HTR-8/SVneo (cell line): ENCODE measurements at regions not wholly inside any gene's neighbourhood (a gene's known extent, or its start where the extent isn't known, plus 50 kb on each side); places are given as distances from the start of the nearest gene placed in this dataset.

Experiments
- DNase-seq: peaks from one replicate; pipeline ENCODE4 v3.0.0; 2011; ENCODE audit warnings: low spot score, mixed read lengths; ENCODE audit not compliant: insufficient read length
- FAIRE-seq: peaks from 2 replicates; lab custom pipeline; 2011; peaks lifted over from hg19 to GRCh38; lab: Jason Lieb, UNC

- no peak for FAIRE-seq
- DNase-seq = no peak
These were observed 177.7 kb downstream of the KIF20B start for GRCh38 chr10:89879121-89879520.

DNA sequence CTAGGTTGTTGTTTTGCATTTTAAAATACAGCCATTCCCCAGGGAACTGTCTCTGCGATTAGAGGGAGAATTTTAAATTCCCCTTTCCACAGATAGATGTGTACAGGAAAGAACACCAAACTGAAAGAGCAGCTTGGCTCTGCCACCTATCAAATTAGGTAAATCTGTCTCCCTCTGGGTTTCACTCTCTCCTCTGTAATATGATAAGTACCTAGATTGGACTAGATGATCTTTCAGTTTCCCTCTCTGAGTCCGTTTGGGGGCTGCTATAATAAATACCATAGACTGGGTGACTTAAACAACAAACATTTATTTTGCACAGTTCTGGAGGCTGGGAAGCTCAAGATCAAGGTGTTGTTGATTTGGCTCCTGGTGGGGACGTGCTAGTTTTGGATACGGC, 186.0 kb downstream of the KIF20B start:
- FAIRE-seq (no peak), DNase-seq (no peak)

DNA sequence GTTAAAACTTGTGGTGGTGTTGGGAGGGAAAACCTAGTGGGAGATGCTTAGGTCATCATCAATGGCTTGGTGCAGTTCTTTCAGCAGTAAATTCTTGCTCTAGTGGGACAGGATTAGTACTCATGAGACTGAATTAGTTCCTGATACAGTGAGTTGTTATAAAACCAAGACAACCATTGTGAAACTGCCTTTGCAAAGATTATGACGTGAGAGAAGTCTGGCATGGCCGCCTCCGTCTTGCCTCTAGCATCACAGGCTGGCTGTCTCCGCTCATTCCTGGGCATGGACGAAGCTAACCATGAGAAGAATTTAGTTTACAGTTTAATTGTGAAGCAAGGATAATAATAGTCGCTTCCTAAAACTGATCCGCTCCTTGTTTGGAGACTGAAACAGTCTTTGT, 186.4 kb downstream of the KIF20B start:
- DNase-seq (no peak), FAIRE-seq (no peak)

DNA sequence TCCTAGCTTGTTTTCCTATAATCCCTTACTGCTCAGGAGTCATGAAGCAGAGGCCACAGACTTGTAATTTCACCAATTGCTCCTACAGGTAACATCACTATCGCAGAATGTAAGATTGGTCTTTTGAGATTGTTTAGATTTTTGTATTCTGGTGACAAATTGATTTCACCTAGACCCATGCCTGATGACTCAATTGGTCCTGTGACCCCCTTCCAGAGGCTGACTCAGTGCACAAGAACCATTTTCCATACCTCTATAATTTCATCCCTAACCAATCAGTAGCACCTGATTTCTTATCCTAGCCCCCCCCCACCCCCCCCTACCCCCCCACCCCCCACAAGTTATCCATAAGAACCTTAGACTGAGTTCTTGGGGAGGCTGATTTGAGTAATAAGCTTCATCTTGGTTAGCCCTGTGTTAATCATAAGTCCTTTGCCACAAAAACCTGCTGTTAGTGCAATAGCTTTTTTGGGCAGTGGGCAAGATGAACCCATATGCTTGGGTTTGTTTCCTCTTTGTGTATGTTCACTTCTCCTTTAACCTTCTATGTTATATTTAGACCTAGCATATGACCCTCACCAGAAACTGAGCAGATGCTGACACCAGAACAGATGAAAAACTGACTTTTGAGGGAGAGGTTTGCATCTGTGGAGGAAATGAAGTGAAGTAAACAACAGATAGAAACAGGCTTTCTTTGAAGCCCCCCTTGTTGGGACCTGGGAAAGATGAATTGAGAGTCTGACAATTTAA, 187.1 kb downstream of the KIF20B start:
- DNase-seq (no peak), FAIRE-seq (no peak)

- DNase-seq (no peak), FAIRE-seq (no peak)
These were observed 188.2 kb downstream of the KIF20B start for GRCh38 chr10:89889606-89890005.

- DNase-seq (no peak), FAIRE-seq (no peak)
These were observed 189.7 kb downstream of the KIF20B start for GRCh38 chr10:89891006-89891535.

DNA sequence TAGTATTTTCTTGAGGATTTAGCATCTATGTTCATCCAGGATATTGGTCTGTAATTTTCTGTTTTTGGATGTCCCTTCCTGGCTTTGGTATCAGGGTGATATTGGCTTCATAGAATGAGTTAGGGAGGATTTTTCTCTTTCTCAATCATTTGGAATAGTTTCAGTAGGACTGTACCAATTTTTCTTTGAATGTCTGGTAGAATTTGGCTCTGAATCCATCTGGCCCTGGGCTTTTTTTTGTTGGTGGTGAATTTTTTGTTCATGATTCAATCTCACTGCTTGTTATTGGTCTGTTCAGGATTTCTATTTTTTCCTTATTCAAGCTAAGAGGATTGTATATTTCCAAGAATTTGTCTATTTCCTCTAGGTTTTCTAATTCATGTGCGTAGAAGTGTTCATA, 192.7 kb downstream of the KIF20B start:
- FAIRE-seq (no peak), DNase-seq (no peak)

DNA sequence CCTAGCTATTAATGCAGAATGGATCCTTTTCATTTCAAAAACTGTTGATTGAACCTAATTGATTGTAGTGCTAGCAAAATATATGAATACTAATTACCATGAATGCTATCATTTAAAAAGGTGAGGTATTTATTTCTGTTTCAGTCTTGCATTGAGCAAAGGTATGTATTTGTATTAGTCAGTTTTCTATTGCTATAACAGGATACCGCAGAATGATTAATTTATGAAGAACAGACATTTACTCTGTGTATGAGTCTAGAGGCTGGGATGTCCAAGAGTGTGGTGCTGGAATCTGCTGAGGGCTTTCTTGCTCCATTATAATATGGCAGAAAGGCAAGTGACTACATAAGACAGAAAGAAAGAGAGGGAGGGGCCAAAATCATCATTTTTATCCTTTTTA, 199.2 kb downstream of the KIF20B start:
- DNase-seq (no peak), FAIRE-seq (no peak)

DNA sequence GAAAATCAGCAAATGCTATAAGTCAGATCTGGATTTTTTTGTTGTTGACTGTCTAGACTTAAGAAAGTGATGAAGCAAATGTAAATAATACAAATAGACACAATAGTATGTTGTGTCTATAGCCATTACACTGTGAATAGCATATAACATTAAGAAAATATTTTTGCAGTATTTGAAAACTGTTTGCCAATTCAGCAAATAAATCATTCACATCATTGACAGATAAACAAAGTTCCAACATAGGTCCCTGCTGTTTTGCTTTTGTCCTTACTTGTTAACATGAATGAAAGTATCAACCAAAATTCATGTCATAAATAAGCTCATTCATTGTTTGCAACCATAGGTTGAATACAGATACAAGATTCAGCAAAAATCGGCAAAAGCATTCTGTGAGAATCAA, 200.5 kb downstream of the KIF20B start:
- FAIRE-seq = no peak

DNA sequence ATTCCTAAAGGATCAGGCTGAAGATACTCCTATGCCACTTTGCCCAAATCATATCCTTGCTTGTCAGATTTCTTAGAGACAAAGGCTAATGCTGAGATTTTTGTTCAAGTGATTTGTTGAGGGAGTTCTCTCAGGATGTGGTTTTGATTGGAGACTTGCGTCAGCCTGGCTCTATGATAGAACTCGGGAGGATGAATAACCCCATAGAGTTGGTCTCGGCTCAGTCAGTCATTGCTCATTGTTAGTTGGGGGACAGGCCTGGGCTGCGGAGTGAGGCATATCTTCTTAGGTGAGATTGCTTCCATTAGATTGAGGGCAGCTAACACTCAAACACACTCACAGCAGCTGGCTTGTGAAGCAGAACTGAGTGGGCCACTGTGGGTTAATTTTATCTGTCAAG, 203.4 kb downstream of the KIF20B start:
- DNase-seq (no peak), FAIRE-seq (no peak)

More for the DNA sequence above, 200.5 kb downstream of the KIF20B start:
- no peak for DNase-seq

GRCh38 chr10:89909752-89910151, 208.4 kb downstream of the KIF20B start:
- FAIRE-seq = no peak
- DNase-seq = no peak

GRCh38 chr10:89915021-89915420, 213.6 kb downstream of the KIF20B start:
- FAIRE-seq (no peak), DNase-seq (no peak)

GRCh38 chr10:89915968-89916367, 214.6 kb downstream of the KIF20B start:
- FAIRE-seq = no peak
- no peak for DNase-seq

DNA sequence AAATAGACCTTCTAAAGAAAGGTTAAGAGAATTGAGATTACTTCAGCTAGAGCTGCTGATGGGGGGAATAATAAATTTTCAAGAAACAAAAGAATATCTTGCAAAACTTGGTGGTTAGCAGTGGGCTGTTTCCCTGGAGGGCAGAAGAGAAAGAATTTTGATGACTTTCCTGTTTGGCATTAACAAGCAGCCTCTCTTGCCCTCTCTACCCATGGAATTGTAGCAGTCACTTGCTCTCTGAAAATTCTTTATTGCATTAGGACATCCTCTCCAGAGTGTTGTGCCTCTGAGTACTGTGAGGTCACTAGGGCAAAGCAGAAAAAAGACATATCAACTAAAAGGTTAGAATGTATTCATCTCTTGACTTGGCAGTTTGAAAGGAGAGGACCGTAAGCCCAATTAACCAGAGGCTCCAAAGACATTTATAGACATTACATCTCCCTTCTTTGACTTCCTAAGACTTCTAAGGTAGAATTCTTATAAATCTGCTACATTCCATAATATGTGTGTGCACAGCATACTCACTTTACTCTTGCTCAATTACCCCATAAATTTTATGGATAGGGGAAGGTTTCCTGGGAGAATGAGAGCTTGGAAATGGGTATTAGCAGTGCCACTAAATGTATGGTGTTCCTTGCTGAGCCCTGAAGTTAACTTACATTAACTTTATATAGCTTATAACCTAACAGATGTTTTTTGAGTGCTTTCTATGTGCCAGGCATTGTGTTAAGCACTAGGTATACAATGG, 215.3 kb downstream of the KIF20B start:
- DNase-seq (peak; percentile 15), FAIRE-seq (no peak)

GRCh38 chr10:89921403-89921802, 220.0 kb downstream of the KIF20B start:
- no peak for FAIRE-seq
- no peak for DNase-seq

DNA sequence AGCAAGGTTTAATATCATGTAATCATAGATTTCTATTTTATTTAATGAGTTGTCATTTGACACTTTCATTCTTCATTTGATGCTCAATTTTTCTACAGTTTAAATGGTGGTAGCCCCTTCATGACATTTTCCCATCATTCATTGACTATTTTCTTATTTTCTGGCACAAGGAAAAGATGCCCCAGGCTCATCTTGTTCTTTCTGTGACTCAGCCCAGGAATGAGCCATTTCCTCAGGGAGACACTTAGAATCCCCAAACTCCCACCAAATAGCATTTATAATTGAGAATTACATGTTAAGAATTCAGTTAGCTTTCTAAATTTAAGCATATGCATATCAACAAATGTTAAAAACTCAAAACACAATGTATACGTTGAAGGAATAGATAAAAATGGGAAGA, 222.3 kb downstream of the KIF20B start:
- no peak for FAIRE-seq
- no peak for DNase-seq

- DNase-seq = no peak
- FAIRE-seq = no peak
These were observed 222.9 kb downstream of the KIF20B start for GRCh38 chr10:89924261-89924660.

DNA sequence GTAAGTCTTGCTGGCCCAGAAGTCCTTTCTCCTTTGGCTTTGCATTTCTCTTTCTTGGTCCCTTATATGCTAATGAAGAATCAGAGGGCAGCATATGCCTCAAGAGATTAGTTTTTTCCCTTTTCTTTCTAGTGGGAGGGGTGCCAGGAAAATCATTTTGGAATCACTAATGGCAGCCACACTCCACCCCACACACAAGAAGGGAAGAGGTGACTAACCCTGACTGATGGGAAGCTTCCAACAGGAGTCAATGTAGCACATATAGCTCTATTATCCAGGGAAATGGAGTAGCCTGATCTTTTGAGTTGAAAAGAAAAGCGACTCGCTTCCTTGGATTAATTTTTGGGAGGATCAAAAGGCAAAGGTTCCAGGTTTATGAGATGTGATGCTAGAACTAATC, 225.3 kb downstream of the KIF20B start:
- FAIRE-seq (no peak), DNase-seq (no peak)

GRCh38 chr10:89929282-89930026, 228.1 kb downstream of the KIF20B start:
- FAIRE-seq = no peak

DNA sequence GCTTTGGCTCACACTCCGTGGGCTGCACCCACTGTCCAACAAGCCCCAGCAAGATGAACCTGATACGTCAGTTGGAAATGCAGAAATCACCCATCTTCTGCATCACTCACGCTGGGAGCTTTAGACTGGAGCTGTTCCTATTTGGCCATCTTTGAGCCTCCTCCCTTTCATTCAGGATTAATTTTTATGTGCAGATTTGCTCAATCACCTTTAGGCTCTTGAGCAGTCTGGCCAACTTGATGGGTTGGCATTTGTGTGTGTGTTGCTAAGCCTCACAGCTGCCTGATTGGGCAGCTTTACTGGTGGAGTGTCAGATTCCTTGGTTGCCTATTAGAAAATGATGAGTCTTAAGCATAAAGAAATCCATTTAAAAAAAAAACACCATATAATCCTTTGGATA, 236.1 kb downstream of the KIF20B start:
- FAIRE-seq (no peak), DNase-seq (no peak)

More at GRCh38 chr10:89929282-89930026, 228.1 kb downstream of the KIF20B start:
- no peak for DNase-seq

GRCh38 chr10:89940076-89940475, 238.7 kb downstream of the KIF20B start:
- DNase-seq = no peak
- FAIRE-seq = no peak
